Adrenal gland (tissue), 9 donors: ENCODE measurements at regions not wholly inside any gene's neighbourhood (a gene's known extent, or its start where the extent isn't known, plus 50 kb on each side); places are given as distances from the start of the nearest gene placed in this dataset.

Experiments
- DNase-seq, 7 donors: peaks; one replicate each; pipeline ENCODE4 v3.0.0-alpha.2; 2019 to 2020
- H3K27ac ChIP-seq, 5 donors: fragments of 200-600 bp; sonication (generic) in 4 of 5; 1 replicate in 3 of 5; 2 replicates in 2 of 5; pipeline versions ENCODE4 v1.5.1 to v1.8.0; 2016 to 2020; ENCODE audit warnings: mild to moderate bottlenecking in 1 of 5
- H3K27me3 ChIP-seq: fragments of 200-600 bp; 2 replicates; pipeline ENCODE4 v1.8.0; 2021
- H3K36me3 ChIP-seq, 2 donors: fragments of 200-600 bp; replicated peaks in 1 of 2; 1 replicate in 1 of 2; 2 replicates in 1 of 2; pipeline versions ENCODE4 v1.5.1 to v1.8.0; 2018 to 2022
- H3K4me1 ChIP-seq, 2 donors: fragments of 200-600 bp; replicated peaks in 1 of 2; 1 replicate in 1 of 2; 2 replicates in 1 of 2; pipeline versions ENCODE4 v1.5.1 to v1.8.0; 2018 to 2021
- H3K4me3 ChIP-seq, 4 donors: fragments of 200-600 bp; sonication (generic) in 3 of 4; one replicate each; pipeline ENCODE4 v1.5.1; 2016 to 2018
- H3K9me3 ChIP-seq, 3 donors: fragments of 200-600 bp; sonication (generic) in 1 of 3; replicated peaks in 1 of 3; 1 replicate in 2 of 3; 2 replicates in 1 of 3; pipeline versions ENCODE4 v1.5.1 to v1.8.0; 2016 to 2021
- POLR2A ChIP-seq, 2 donors: fragments of 450-650 bp; IDR thresholded peaks; one replicate each; pipeline ENCODE4 v1.6.1; 2017; ENCODE audit warnings: antibody characterized with exemption in 2 of 2, mild to moderate bottlenecking in 2 of 2, moderate library complexity in 1 of 2
- WGBS, 4 donors: extraction: QIAGEN DNeasy Blood & Tissue Kit in 2 of 4; methylation state at CpG; one replicate each; pipeline versions ENCODE4 v1.1.5 to v1.1.7; 2013 to 2017; 5-methylcytosine and 5-hydroxymethylcytosine counted together
- intact Hi-C, 2 donors: fragments of 100-400 bp; cut with DNase I; formaldehyde crosslinking; loops; one replicate each; pipeline versions ENCODE4 v1.14.1 to v1.15.0; 2022 to 2023
- TF ChIP-seq, protein P1 (sequence below), 6 experiments: fragments of 450-650 bp in 4 of 6; fragments of 200-600 bp in 2 of 6; sonication (generic) in 1 of 6; IDR thresholded peaks; 1 replicate in 5 of 6; 2 replicates in 1 of 6; pipeline versions ENCODE4 v1.5.1 to v1.8.0; 2016 to 2021; ENCODE audit warnings: antibody characterized with exemption in 6 of 6, mild to moderate bottlenecking in 2 of 6, moderate library complexity in 1 of 6
- donor health status: healthy with polysubstance abuse.
- donor health status: Bipolar disorder and iron deficiency.
- donor health status: DM: yes; HTN: yes; CAD: no.
- donor health status: DM: no; HTN: no; CAD: no.
- donor health status: DM: no; HTN: no; CAD: no.

DNA sequence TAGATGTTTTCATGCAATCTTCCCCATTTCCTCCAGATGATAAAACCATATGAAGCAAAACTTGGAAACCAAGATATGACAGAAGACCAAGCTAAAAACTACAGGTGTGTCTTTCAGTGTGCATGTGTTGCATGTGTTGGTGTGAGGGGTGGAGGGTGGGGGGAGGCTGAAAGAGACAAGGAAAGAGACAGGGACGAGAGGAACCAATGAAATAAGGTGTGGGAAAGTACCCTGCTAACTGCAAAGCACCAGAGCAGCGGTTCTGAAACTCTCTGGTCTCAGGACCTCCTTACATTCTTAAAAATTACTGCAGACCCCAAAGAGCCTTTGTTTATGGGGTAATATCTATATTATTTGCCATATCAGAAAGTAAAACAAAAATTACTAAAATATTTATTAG lies 87.4 kb upstream of the HIVEP3 start:
- Histone ChIP-seq H3K4me3 (no peak overlapping the region), H3K9me3 (no peaks in the 10 kb centered on the region), H3K4me1 (peaks cover 0 to 6% of the 10 kb centered on the region in 2 donors), H3K27ac (no peak overlapping the region), H3K27me3 (no peaks in the 10 kb centered on the region), H3K36me3 (no peaks in the 10 kb centered on the region)
- no peak for DNase-seq
- TF ChIP-seq, protein P1, sequence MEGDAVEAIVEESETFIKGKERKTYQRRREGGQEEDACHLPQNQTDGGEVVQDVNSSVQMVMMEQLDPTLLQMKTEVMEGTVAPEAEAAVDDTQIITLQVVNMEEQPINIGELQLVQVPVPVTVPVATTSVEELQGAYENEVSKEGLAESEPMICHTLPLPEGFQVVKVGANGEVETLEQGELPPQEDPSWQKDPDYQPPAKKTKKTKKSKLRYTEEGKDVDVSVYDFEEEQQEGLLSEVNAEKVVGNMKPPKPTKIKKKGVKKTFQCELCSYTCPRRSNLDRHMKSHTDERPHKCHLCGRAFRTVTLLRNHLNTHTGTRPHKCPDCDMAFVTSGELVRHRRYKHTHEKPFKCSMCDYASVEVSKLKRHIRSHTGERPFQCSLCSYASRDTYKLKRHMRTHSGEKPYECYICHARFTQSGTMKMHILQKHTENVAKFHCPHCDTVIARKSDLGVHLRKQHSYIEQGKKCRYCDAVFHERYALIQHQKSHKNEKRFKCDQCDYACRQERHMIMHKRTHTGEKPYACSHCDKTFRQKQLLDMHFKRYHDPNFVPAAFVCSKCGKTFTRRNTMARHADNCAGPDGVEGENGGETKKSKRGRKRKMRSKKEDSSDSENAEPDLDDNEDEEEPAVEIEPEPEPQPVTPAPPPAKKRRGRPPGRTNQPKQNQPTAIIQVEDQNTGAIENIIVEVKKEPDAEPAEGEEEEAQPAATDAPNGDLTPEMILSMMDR (IDR thresholded peaks at IDR 0.05): no peak
- no peak for TF ChIP-seq POLR2A (IDR thresholded peaks at IDR 0.05)
- 71 to 94% (median 88%) methylated on average over 2 of the region's 2 CpGs for WGBS, 4 donors
- intact Hi-C loops: no loop called here

DNA sequence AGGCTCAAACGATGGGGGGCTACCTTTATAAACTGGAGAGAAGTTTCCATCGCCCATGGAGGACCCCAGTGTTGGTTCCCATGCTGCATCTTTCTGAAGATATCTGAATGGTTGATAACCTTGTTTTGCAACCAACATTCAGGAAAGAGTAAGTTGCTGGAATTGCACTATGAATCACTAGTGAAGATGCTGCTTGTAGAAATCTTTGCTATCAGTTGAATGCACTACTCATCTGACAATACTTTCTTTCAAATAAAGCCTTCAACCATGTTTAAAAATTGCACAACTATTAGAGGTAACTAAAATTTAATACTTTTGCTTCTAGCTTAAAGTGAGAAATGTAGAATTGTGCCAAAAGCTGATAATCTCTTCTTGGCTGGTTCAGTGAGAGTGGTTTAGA lies 86.8 kb upstream of the HIVEP3 start:
- no peaks in the 10 kb centered on the region for H3K27me3 ChIP-seq
- no peak overlapping the region for H3K4me3 ChIP-seq
- WGBS, 4 donors: 89 to 97% (median 90%) methylated on average over 2 of the region's 2 CpGs
- no peak for TF ChIP-seq POLR2A (IDR thresholded peaks at IDR 0.05)
- TF ChIP-seq, protein P1 (IDR thresholded peaks at IDR 0.05): no peak
- H3K27ac ChIP-seq: no peak overlapping the region
- no peaks in the 10 kb centered on the region for H3K36me3 ChIP-seq
- DNase-seq: no peak
- intact Hi-C loops: no loop called here
- no peaks in the 10 kb centered on the region for H3K9me3 ChIP-seq
- peaks cover 0 to 6% of the 10 kb centered on the region in 2 donors for H3K4me1 ChIP-seq

DNA sequence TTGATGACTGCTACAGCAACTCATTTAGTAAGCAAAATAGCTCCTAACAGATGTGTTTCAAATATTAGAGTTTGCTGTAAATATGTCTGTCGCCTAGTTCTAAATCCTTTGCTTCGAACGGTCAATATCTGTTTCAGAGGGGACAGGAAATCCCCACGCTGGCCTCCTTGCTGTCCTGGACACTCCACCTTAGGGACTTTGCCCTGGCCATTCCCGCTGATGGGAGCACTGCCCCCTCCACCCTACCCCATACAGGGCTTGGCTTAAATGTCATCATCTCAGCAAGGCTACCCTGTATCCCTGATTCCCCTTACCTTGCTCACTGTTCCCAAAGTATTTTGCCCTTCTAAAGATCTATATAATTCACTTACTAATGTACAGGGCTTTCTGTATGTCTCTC lies 86.1 kb upstream of the HIVEP3 start:
- WGBS, 4 donors: 90 to 95% (median 94%) methylated on average over 5 of the region's 5 CpGs
- Histone ChIP-seq H3K36me3 (no peaks in the 10 kb centered on the region), H3K27ac (no peak overlapping the region), H3K9me3 (no peaks in the 10 kb centered on the region), H3K4me3 (no peak overlapping the region), H3K27me3 (no peaks in the 10 kb centered on the region), H3K4me1 (peaks cover 0 to 6% of the 10 kb centered on the region in 2 donors)
- no peak for DNase-seq
- no peak for TF ChIP-seq POLR2A (IDR thresholded peaks at IDR 0.05)
- TF ChIP-seq, protein P1 (IDR thresholded peaks at IDR 0.05): no peak
- intact Hi-C loops: no loop called here

DNA sequence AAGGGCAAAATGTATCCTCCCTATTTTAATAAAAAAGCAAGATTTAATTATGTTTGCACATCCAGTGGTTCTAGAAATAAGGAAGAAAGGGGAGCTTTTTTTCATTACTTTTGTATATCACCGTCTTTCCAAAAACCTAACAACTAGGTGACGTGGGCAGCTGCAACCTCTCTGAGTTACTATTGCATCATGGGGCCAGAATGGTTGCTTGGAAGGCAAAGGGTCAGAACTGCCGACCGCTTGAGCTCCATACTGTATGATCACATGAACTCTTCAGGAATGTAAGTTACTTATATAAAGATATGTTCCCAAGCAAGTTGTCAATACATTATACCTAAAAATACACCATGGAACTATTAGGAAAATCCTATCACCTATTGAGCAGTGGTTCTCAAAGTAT lies 85.6 kb upstream of the HIVEP3 start:
- no peak for DNase-seq
- Histone ChIP-seq H3K4me3 (no peak overlapping the region), H3K36me3 (no peaks in the 10 kb centered on the region), H3K4me1 (peaks cover 0 to 6% of the 10 kb centered on the region in 2 donors), H3K9me3 (no peaks in the 10 kb centered on the region), H3K27ac (no peak overlapping the region), H3K27me3 (no peaks in the 10 kb centered on the region)
- intact Hi-C loops: no loop called here
- WGBS, 4 donors: 90 to 98% (median 95%) methylated on average over 4 of the region's 4 CpGs
- TF ChIP-seq POLR2A (IDR thresholded peaks at IDR 0.05): no peak

DNA sequence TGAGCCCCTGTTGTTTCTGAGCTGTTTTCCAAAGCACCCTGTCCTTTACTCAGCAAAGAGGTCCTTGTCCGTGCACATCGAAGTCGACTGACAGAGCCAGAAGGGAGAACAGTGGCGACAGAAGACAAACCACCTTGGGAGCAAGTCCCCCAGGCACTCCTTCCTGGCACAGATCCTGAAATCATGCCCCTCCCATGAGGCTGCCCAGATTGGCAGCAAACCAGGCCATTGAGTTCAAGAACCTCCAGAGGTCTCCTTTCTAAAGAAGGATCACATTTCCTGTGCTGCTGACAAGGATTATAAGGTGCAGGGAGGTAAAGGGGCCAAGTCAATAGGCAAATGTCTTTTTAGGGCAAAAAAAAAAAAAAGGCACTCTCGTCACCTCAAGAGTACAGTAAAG lies 84.7 kb upstream of the HIVEP3 start:
- Histone ChIP-seq H3K27me3 (no peaks in the 10 kb centered on the region), H3K4me3 (no peak overlapping the region), H3K4me1 (peaks cover 0 to 6% of the 10 kb centered on the region in 2 donors), H3K36me3 (no peaks in the 10 kb centered on the region), H3K27ac (no peak overlapping the region), H3K9me3 (no peaks in the 10 kb centered on the region)
- DNase-seq: peak in 2 of 7 donors; percentile 13 to 23
- TF ChIP-seq, protein P1 (IDR thresholded peaks at IDR 0.05): no peak
- no peak for TF ChIP-seq POLR2A (IDR thresholded peaks at IDR 0.05)
- intact Hi-C loops: no loop called here
- WGBS, 4 donors: 68 to 94% (median 82%) methylated on average over 5 of the region's 5 CpGs
